HL-60 (cell line): ENCODE measurements at regions not wholly inside any gene's neighbourhood (a gene's known extent, or its start where the extent isn't known, plus 50 kb on each side); places are given as distances from the start of the nearest gene placed in this dataset.

Experiments
- GABPA ChIP-seq: IDR thresholded peaks from 2 replicates; pipeline ENCODE4 v1.6.1; 2012; ENCODE audit warnings: low read depth
- POLR2AphosphoS5 ChIP-seq: IDR thresholded peaks from 2 replicates; pipeline ENCODE4 v1.6.1; 2012; ENCODE audit warnings: low read depth
- SPI1 ChIP-seq: IDR thresholded peaks from 2 replicates; pipeline ENCODE4 v1.6.1; 2012; ENCODE audit warnings: low read depth, mild to moderate bottlenecking, borderline replicate concordance
- TF ChIP-seq, protein P1 (sequence below): IDR thresholded peaks from one replicate; pipeline ENCODE4 v1.5.1; 2011; ENCODE audit warnings: low read length, control low read depth, inconsistent platforms; ENCODE audit not compliant: insufficient read depth
- TF ChIP-seq, protein P2 (sequence below): IDR thresholded peaks from 2 replicates; pipeline ENCODE4 v1.6.1; 2012; ENCODE audit warnings: low read depth; ENCODE audit not compliant: insufficient replicate concordance

DNA sequence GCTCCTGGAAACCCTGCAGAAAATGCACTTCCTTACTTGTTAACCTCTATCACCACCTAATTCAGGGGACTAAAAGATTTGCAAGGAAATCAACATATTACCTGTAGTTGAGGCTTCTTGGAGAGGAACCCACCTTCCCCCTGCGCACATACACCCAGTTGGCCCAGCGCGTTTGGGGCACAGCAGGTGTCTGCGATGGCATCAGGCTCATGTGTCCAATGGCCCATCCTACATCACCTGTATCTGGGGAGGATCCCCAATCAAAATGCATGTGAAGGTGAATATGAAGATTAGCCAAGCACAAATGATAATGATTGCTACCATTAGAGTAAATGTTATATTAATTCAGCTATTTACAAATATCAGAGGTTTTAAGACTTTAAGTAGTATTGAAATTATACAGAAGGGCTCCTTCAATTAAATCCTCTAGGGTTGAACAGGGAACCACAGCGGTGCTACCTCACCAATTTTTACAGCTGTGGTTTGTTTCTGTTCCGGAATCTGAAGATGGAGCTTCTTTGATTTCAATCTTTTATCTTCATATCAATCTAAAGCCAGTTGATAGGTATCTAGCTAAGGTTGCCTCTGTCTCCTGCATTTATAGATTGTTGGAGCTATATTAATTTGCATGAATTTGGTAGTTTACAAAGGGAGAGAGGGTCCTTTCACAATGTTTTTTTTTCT lies 486.0 kb downstream of the RNF144A start:
- TF ChIP-seq, protein P1, sequence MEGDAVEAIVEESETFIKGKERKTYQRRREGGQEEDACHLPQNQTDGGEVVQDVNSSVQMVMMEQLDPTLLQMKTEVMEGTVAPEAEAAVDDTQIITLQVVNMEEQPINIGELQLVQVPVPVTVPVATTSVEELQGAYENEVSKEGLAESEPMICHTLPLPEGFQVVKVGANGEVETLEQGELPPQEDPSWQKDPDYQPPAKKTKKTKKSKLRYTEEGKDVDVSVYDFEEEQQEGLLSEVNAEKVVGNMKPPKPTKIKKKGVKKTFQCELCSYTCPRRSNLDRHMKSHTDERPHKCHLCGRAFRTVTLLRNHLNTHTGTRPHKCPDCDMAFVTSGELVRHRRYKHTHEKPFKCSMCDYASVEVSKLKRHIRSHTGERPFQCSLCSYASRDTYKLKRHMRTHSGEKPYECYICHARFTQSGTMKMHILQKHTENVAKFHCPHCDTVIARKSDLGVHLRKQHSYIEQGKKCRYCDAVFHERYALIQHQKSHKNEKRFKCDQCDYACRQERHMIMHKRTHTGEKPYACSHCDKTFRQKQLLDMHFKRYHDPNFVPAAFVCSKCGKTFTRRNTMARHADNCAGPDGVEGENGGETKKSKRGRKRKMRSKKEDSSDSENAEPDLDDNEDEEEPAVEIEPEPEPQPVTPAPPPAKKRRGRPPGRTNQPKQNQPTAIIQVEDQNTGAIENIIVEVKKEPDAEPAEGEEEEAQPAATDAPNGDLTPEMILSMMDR, result no peak
- TF ChIP-seq, protein P2, sequence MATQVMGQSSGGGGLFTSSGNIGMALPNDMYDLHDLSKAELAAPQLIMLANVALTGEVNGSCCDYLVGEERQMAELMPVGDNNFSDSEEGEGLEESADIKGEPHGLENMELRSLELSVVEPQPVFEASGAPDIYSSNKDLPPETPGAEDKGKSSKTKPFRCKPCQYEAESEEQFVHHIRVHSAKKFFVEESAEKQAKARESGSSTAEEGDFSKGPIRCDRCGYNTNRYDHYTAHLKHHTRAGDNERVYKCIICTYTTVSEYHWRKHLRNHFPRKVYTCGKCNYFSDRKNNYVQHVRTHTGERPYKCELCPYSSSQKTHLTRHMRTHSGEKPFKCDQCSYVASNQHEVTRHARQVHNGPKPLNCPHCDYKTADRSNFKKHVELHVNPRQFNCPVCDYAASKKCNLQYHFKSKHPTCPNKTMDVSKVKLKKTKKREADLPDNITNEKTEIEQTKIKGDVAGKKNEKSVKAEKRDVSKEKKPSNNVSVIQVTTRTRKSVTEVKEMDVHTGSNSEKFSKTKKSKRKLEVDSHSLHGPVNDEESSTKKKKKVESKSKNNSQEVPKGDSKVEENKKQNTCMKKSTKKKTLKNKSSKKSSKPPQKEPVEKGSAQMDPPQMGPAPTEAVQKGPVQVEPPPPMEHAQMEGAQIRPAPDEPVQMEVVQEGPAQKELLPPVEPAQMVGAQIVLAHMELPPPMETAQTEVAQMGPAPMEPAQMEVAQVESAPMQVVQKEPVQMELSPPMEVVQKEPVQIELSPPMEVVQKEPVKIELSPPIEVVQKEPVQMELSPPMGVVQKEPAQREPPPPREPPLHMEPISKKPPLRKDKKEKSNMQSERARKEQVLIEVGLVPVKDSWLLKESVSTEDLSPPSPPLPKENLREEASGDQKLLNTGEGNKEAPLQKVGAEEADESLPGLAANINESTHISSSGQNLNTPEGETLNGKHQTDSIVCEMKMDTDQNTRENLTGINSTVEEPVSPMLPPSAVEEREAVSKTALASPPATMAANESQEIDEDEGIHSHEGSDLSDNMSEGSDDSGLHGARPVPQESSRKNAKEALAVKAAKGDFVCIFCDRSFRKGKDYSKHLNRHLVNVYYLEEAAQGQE, result no peak
- TF ChIP-seq POLR2AphosphoS5 (no peak), SPI1 (no peak), GABPA (no peak)
